Endothelial cell of umbilical vein (primary cell): ENCODE measurements at regions not wholly inside any gene's neighbourhood (a gene's known extent, or its start where the extent isn't known, plus 50 kb on each side); places are given as distances from the start of the nearest gene placed in this dataset.

Experiments used
- BruUV-seq: library from RNA; stranded (reverse); fragments of 400-500 nt; replicated peaks from 2 replicates; lab custom pipeline; 2021; lab: Mats Ljungman, UMichigan
- CTCF ChIA-PET: fragments of 300-600, 350-600 bp; sonication (Branson Sonifier 250); formaldehyde crosslinking; loops from one replicate; lab custom pipeline; 2021; ENCODE audit warnings: antibody characterized with exemption, inconsistent platforms; lab: Charles Lee
- POLR2A ChIA-PET: fragments of 300-600, 350-600 bp; sonication (Branson Sonifier 250); formaldehyde crosslinking; loops from one replicate; lab custom pipeline; 2021; ENCODE audit warnings: antibody characterized with exemption, inconsistent platforms; lab: Charles Lee
- DNase-seq: peaks from one replicate; pipeline ENCODE4 v3.0.0-alpha.2; 2011; ENCODE audit warnings: low read depth, low spot score
- FAIRE-seq: peaks from 2 replicates; lab custom pipeline; 2011; peaks lifted over from hg19 to GRCh38; lab: Jason Lieb, UNC
- H2AFZ ChIP-seq: 2 replicates; pipeline ENCODE4 v1.6.0; 2012; ENCODE audit warnings: low read depth, low read length, control low read depth, inconsistent platforms
- H3K27ac ChIP-seq: 2 replicates; pipeline ENCODE4 v1.5.1; 2011; ENCODE audit warnings: low read depth, mild to moderate bottlenecking, control low read depth, low read length, moderate library complexity; ENCODE audit not compliant: insufficient read depth
- H3K27me3 ChIP-seq, 2 experiments: 2 replicates each; pipeline versions ENCODE4 v1.6.0 to v1.6.1; 2011; ENCODE audit warnings: low read length in 2 of 2, mixed read lengths in 1 of 2; ENCODE audit not compliant: control insufficient read depth in 2 of 2, insufficient read depth in 2 of 2
- H3K36me3 ChIP-seq, 2 experiments: 2 replicates in 1 of 2; 3 replicates in 1 of 2; pipeline ENCODE4 v1.5.1; 2011; ENCODE audit warnings: low read length in 2 of 2, mild to moderate bottlenecking in 1 of 2, moderate library complexity in 1 of 2; ENCODE audit not compliant: control insufficient read depth in 2 of 2, insufficient read depth in 2 of 2; ENCODE audit errors: extremely low read depth in 1 of 2
- H3K4me1 ChIP-seq: 3 replicates; pipeline ENCODE4 v1.5.1; 2011; ENCODE audit warnings: mild to moderate bottlenecking, low read length; ENCODE audit not compliant: control insufficient read depth, insufficient read depth; ENCODE audit errors: extremely low read depth
- H3K4me2 ChIP-seq: 2 replicates; pipeline ENCODE4 v1.6.1; 2011; ENCODE audit warnings: low read length, control low read depth, mixed read lengths; ENCODE audit not compliant: insufficient read depth
- H3K4me3 ChIP-seq, 3 experiments: fragments of 200-600 bp in 1 of 3; sonication (generic), shearing (Covaris generic) in 1 of 3; replicated peaks in 1 of 3; 2 replicates each; pipeline ENCODE4 v1.5.1; 2011 to 2016; ENCODE audit warnings: control low read depth in 3 of 3, low read length in 3 of 3, mild to moderate bottlenecking in 2 of 3, inconsistent platforms in 1 of 3, low read depth in 1 of 3, moderate library complexity in 1 of 3; ENCODE audit not compliant: insufficient read depth in 1 of 3
- H3K79me2 ChIP-seq: 2 replicates; pipeline ENCODE4 v1.6.0; 2012; ENCODE audit warnings: low read length, inconsistent platforms; ENCODE audit not compliant: control insufficient read depth, insufficient read depth
- H3K9ac ChIP-seq: replicated peaks from 2 replicates; pipeline ENCODE3; 2011; ENCODE audit warnings: low read length, control low read depth; ENCODE audit not compliant: insufficient read depth; ENCODE audit errors: extremely low read depth
- H3K9me1 ChIP-seq: replicated peaks from 3 replicates; pipeline ENCODE4 v1.6.0; 2011; ENCODE audit warnings: mild to moderate bottlenecking, low read length; ENCODE audit not compliant: control insufficient read depth, insufficient read depth; ENCODE audit errors: extremely low read depth
- H3K9me3 ChIP-seq: replicated peaks from 2 replicates; pipeline ENCODE4 v1.5.1; 2012; ENCODE audit warnings: low read length, inconsistent platforms; ENCODE audit not compliant: control insufficient read depth, insufficient read depth
- H4K20me1 ChIP-seq: replicated peaks from 2 replicates; pipeline ENCODE3; 2011; ENCODE audit warnings: mild to moderate bottlenecking, low read length; ENCODE audit not compliant: control insufficient read depth, insufficient read depth; ENCODE audit errors: extremely low read depth
- CTCF ChIP-seq, 2 donors: IDR thresholded peaks; 1 replicate in 1 of 2; 2 replicates in 1 of 2; pipeline ENCODE4 v1.5.1; 2011; ENCODE audit warnings: low read length in 2 of 2, mild to moderate bottlenecking in 2 of 2, moderate library complexity in 2 of 2, control low read depth in 1 of 2, inconsistent platforms in 1 of 2, low read depth in 1 of 2; ENCODE audit not compliant: insufficient read depth in 1 of 2; ENCODE audit errors: extremely low read depth in 1 of 2
- EZH2 ChIP-seq: IDR thresholded peaks from 2 replicates; pipeline ENCODE4 v1.6.1; 2012; ENCODE audit warnings: borderline replicate concordance, low read depth, mild to moderate bottlenecking, moderate library complexity, low read length, inconsistent platforms; ENCODE audit not compliant: severe bottlenecking
- FOS ChIP-seq: IDR thresholded peaks from 2 replicates; pipeline ENCODE4 v1.6.1; 2011; ENCODE audit warnings: mild to moderate bottlenecking, low read length, moderate library complexity, borderline replicate concordance; ENCODE audit not compliant: insufficient read depth
- GATA2 ChIP-seq: IDR thresholded peaks from 2 replicates; pipeline ENCODE4 v1.7.0; 2011; ENCODE audit warnings: low read depth, mild to moderate bottlenecking, moderate library complexity, mixed read lengths, low read length; ENCODE audit not compliant: insufficient read length, insufficient read depth
- JUN ChIP-seq: IDR thresholded peaks from 2 replicates; pipeline ENCODE4 v1.6.1; 2011; ENCODE audit warnings: borderline replicate concordance, low read depth; ENCODE audit not compliant: insufficient read length, insufficient read depth
- MAX ChIP-seq: IDR thresholded peaks from 2 replicates; pipeline ENCODE4 v1.6.1; 2011; ENCODE audit not compliant: insufficient read depth, insufficient read length
- MYC ChIP-seq: IDR thresholded peaks from one replicate; pipeline ENCODE4 v1.6.1; 2011; ENCODE audit warnings: mild to moderate bottlenecking, low read depth, low read length
- POLR2A ChIP-seq: IDR thresholded peaks from 2 replicates; pipeline ENCODE4 v1.6.1; 2012; ENCODE audit warnings: low read depth, mild to moderate bottlenecking, control low read depth, low read length
- POLR2AphosphoS5 ChIP-seq: IDR thresholded peaks from 2 replicates; pipeline ENCODE4 v1.6.1; 2012; ENCODE audit warnings: low read depth, mild to moderate bottlenecking, control low read depth, low read length, moderate library complexity; ENCODE audit not compliant: insufficient read depth
- dilution Hi-C: fragments of 300-500 bp; cut with MboI; formaldehyde crosslinking; loops from one replicate; pipeline ENCODE4 v1.15.0; 2019; ENCODE audit warnings: low sequenced_read_pairs; ENCODE audit not compliant: extremely low pct_ligation_motif_present
- intact Hi-C: fragments of 100-400 bp; cut with micrococcal nuclease; formaldehyde crosslinking; loops from one replicate; pipeline ENCODE4 v1.10.0; 2022

- no TSS peak for BruUV-seq
- H3K9me1 ChIP-seq, result no peaks in the 10 kb centered on the region
- H3K9ac ChIP-seq, result no peak overlapping the region
- CTCF ChIA-PET, result no interaction called here
- H3K4me3 ChIP-seq, result no peak overlapping the region
- dilution Hi-C loops (no loop called here), intact Hi-C loops (loop anchor here (5.0 kb wide), 1 partner anchor 119 kb away; no protein-coding TSS in a partner anchor)
- DNase-seq (no peak), FAIRE-seq (no peak)
- H3K36me3 ChIP-seq, result no peaks in the 10 kb centered on the region
- H3K27ac ChIP-seq, result no peak overlapping the region
- TF ChIP-seq JUN, result no peak
- no peak for TF ChIP-seq FOS
- no peak for TF ChIP-seq EZH2
- no peak for TF ChIP-seq MAX
- TF ChIP-seq CTCF (IDR thresholded peaks at IDR 0.05; ENCODE audit: extremely low read depth in 1 of 2, insufficient read depth in 1 of 2, low read depth in 1 of 2, low read length in 2 of 2), result no peak
- TF ChIP-seq MYC, result no peak
- no peak for TF ChIP-seq POLR2AphosphoS5
- TF ChIP-seq GATA2, result no peak
- TF ChIP-seq POLR2A, result no peak
- no peaks in the 10 kb centered on the region for H4K20me1 ChIP-seq
- H3K79me2 ChIP-seq, result no peaks in the 10 kb centered on the region
- no peak overlapping the region for H3K4me2 ChIP-seq
- H3K9me3 ChIP-seq, result no peaks in the 10 kb centered on the region
- POLR2A ChIA-PET, result no interaction called here
- H3K4me1 ChIP-seq, result no peaks in the 10 kb centered on the region
- H2AFZ ChIP-seq, result no peak overlapping the region
- no peaks in the 10 kb centered on the region for H3K27me3 ChIP-seq
Observed at GRCh38 chr10:78166261-78166660, 132.6 kb downstream of the RPS24 start.
